ENCODE measurements at regions not wholly inside any gene's neighbourhood (a gene's known extent, or its start where the extent isn't known, plus 50 kb on each side); places are given as distances from the start of the nearest gene placed in this dataset.

- H3K4me3 ChIP-seq (ENCODE audit: low read depth, low read length) = no peak overlapping the region
These were observed 139.0 kb upstream of the ZFHX3 start for GRCh38 chr16:73186752-73187601.

- no peak overlapping the region for H3K4me3 ChIP-seq (ENCODE audit: low read depth, low read length)
These were observed 137.8 kb upstream of the ZFHX3 start for GRCh38 chr16:73185737-73186136.

- H3K4me3 ChIP-seq (ENCODE audit: low read depth, low read length) = no peak overlapping the region
These were observed 135.7 kb upstream of the ZFHX3 start for GRCh38 chr16:73183611-73184092.

- no peak overlapping the region for H3K4me3 ChIP-seq (ENCODE audit: low read depth, low read length)
These were observed 131.9 kb upstream of the ZFHX3 start for GRCh38 chr16:73179705-73180331.

GRCh38 chr16:73177729-73178295 is 129.9 kb upstream of the ZFHX3 start:
- H3K4me3 ChIP-seq (ENCODE audit: low read depth, low read length) = no peak overlapping the region

- no peak overlapping the region for H3K4me3 ChIP-seq (ENCODE audit: low read depth, low read length)
These were observed 128.7 kb upstream of the ZFHX3 start for GRCh38 chr16:73176577-73177013.

GRCh38 chr16:73172973-73173709 is 125.2 kb upstream of the ZFHX3 start:
- H3K4me3 ChIP-seq (ENCODE audit: low read depth, low read length) = no peak overlapping the region

GRCh38 chr16:73172241-73172972 is 124.5 kb upstream of the ZFHX3 start:
- H3K4me3 ChIP-seq (ENCODE audit: low read depth, low read length) = no peak overlapping the region

GRCh38 chr16:73171901-73172240 is 123.9 kb upstream of the ZFHX3 start:
- no peak overlapping the region for H3K4me3 ChIP-seq (ENCODE audit: low read depth, low read length)

- no peak overlapping the region for H3K4me3 ChIP-seq (ENCODE audit: low read depth, low read length)
These were observed 123.5 kb upstream of the ZFHX3 start for GRCh38 chr16:73171380-73171779.

GRCh38 chr16:73170612-73171038 is 122.7 kb upstream of the ZFHX3 start:
- H3K4me3 ChIP-seq (ENCODE audit: low read depth, low read length) = no peak overlapping the region

- H3K4me3 ChIP-seq (ENCODE audit: low read depth, low read length) = no peak overlapping the region
These were observed 119.1 kb upstream of the ZFHX3 start for GRCh38 chr16:73166947-73167550.

- no peak overlapping the region for H3K4me3 ChIP-seq (ENCODE audit: low read depth, low read length)
These were observed 118.5 kb upstream of the ZFHX3 start for GRCh38 chr16:73166441-73166851.

- no peak overlapping the region for H3K4me3 ChIP-seq (ENCODE audit: low read depth, low read length)
These were observed 115.4 kb upstream of the ZFHX3 start for GRCh38 chr16:73163238-73163815.

- H3K4me3 ChIP-seq (ENCODE audit: low read depth, low read length) = no peak overlapping the region
These were observed 114.0 kb upstream of the ZFHX3 start for GRCh38 chr16:73161977-73162376.

GRCh38 chr16:73159296-73159695 is 111.4 kb upstream of the ZFHX3 start:
- no peak overlapping the region for H3K4me3 ChIP-seq (ENCODE audit: low read depth, low read length)

- no peak overlapping the region for H3K4me3 ChIP-seq (ENCODE audit: low read depth, low read length)
These were observed 109.9 kb upstream of the ZFHX3 start for GRCh38 chr16:73157861-73158260.

GRCh38 chr16:73154063-73154870 is 106.3 kb upstream of the ZFHX3 start:
- no peak overlapping the region for H3K4me3 ChIP-seq (ENCODE audit: low read depth, low read length)
